HG03039 (cell line): ENCODE measurements at regions not wholly inside any gene's neighbourhood (a gene's known extent, or its start where the extent isn't known, plus 50 kb on each side); places are given as distances from the start of the nearest gene placed in this dataset.
"Not testable (repeated sequence)": the region's sequence is repeated elsewhere in the genome, so short reads cannot be mapped to it uniquely, and the experiment has no call there.

Experiments used
- ATAC-seq: cut with Tn5 transposase; IDR thresholded peaks from one replicate; pipeline ENCODE4 v1.9.1; 2021; ENCODE audit warnings: mild to moderate bottlenecking, moderate library complexity; ENCODE audit not compliant: unreplicated experiment

DNA sequence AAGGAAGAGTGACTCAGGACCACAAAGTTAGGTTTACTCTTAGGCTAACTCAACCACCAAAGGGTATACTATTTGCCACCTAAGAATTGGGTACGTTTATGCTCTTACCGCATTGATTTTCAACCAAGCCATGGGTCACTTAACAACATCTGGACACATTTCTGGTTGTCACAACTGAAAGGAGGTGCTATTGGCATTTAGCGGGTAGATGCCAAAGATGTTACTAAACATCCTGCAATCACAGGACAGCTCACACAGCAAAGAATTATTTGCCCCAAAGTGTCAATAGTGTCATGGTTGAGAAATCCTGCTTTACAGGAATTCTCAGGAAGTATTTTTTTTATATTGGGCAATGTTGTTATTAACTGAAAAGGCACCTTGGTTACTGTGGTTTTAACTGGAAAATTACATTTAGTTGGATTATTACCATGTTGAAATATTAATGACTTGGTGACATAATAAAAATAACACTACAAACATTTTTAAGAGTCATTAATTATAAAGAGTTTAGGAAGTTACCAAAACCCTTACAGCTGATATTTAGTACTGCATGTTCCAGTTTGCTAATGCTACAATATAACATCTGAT is 185.0 kb upstream of the TMEM196 start:
- ATAC-seq = no peak

- ATAC-seq = no peak
Measured at GRCh38 chr7:19957664-19958063, 184.2 kb upstream of the TMEM196 start.

DNA sequence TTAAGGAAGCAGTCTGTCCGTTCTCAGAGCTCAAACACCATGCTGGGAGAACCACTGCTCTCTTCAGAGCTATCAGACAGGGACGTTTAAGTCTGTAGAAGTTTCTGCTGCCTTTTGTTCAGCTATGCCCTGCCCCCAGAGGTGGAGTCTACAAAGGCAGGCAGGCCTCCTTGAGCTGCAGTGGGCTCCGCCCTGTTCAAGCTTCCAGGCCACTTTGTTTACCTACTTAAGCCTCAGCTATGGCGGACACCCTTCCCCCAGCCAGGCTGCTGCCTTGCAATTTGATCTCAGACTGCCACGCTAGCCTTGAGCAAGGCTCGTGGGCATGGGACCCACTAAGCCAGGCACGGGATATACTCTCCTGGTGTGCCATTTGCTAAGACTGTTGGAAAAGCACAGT is 180.7 kb upstream of the TMEM196 start:
- not testable (repeated sequence) for ATAC-seq

DNA sequence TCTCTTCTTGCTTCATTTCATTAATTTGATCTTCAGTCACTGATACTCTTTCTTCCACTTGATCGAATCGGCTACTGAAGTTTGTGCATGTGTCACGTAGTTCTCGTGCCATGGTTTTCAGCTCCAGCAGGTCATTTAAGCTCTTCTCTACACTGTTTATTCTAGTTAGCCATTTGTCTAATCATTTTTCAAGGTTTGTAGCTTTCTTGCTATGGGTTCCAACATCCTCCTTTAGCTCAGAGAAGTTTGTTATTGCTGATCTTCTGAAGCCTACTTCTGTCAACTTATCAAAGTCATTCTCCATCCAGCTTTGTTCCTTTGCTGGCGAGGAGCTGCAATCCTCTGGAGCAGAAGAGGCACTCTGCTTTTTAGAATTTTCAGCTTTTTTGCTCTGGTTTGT is 180.0 kb upstream of the TMEM196 start:
- ATAC-seq = not testable (repeated sequence)

- no peak for ATAC-seq
Measured at GRCh38 chr7:19948160-19948559, 174.7 kb upstream of the TMEM196 start.

DNA sequence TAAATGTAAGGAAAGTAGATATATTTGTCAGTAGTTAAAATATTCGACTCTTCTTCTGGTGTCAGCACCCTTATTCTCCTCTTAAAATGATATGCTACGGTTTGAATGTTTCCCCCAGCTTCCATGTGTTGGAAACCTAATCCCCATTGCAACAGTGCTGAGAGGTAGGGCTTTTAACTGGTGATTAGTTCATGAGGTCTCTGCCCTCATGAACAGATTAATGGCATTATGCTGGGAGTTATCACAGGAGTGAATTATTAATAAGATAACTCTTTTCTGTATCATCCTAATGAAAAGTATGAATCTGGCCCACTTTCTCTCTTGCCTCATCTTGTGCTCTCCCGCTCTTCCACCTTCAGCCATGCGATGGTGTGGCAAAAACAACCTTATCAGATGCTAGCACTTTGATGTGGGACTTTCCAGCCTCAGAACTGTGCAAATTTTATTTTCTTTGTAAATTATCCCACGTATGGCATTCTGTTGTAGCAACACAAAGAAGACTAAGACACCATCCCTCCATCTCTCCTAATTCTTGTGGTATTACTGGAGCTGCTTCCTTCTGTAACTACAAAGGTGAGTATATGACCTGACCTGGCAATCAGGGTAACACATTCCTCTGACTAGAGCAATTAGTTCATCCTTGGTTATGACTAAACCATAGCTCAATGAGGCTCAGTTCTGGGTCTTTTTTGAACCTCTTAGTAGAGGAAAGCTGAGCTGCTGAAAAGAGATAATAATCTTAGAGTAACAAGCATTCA is 171.1 kb upstream of the TMEM196 start:
- ATAC-seq = no peak

GRCh38 chr7:19939746-19940145 is 166.3 kb upstream of the TMEM196 start:
- no peak for ATAC-seq

DNA sequence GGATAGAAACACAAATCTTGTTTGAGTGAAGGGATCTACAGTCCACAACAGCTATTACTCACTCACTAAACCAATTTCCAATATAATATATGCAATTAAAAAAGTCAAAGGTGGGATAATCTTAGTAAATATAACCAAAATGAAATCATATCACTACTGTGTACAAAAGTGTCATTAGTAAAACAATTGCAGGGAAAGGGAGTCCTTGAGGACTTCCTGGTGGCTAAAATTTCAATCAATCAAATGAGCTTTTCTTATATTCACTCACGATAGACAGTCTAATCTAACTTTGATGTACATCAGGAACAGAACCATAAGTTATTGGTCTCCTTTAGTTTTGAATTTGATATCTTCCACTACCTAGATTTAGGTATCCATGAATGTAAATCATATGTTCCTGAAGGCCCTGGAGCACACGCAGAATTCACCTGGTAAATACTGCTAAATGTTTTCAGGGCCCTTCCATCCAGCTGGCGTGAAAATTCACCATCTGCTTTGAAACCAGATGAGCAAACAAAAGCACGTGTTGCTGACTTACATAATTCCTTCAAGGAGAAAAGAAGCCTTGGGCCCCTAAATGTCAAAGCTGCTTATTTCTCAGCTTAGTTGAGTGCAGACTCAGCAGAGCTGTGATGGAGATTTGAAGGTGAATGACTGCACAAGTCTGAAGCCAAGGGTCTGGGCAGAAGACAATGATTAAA is 159.3 kb upstream of the TMEM196 start:
- no peak for ATAC-seq

- no peak for ATAC-seq
Measured at GRCh38 chr7:19930851-19931250, 157.4 kb upstream of the TMEM196 start.

DNA sequence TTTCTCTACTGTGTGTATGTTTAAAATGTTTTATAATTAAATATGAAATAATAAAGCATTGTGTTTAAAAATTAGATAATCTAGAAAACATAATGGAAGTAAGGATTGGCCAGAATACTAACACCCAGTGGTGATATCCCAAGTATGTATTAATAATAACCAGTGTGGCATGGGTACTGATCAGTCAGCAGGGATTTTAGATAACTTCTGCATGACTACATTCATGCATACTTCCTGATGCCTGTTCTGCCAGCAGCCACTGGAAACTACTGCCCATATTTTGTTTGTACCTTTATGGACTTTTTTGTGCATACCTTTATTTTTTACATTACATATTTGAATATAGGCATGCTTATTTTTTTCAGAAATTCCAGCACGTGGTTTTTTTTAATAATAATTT is 156.6 kb upstream of the TMEM196 start:
- ATAC-seq = no peak

DNA sequence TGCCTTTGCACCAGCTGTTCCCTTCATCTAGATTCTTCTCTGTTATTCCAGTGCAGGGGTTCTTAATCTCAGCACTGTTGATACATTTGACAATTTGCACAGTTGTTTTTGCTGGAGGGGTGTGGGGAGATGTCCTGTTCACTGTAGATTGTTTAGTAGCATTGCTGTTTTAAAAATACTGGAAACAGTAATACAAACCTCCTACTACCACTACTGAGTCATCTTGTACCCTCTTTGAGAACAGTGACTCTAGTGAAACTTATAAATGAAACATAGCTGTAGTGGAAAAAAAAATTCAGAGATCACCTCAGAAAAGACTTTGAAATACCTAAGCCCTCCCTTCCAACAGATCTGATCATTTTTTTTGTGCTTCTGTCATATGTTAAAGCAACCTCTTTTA is 154.8 kb upstream of the TMEM196 start:
- ATAC-seq = peak; percentile 93

GRCh38 chr7:19920705-19921104 is 147.3 kb upstream of the TMEM196 start:
- no peak for ATAC-seq

GRCh38 chr7:19920166-19920565 is 146.7 kb upstream of the TMEM196 start:
- ATAC-seq = no peak

- no peak for ATAC-seq
Measured at GRCh38 chr7:19919261-19920095, 146.1 kb upstream of the TMEM196 start.

DNA sequence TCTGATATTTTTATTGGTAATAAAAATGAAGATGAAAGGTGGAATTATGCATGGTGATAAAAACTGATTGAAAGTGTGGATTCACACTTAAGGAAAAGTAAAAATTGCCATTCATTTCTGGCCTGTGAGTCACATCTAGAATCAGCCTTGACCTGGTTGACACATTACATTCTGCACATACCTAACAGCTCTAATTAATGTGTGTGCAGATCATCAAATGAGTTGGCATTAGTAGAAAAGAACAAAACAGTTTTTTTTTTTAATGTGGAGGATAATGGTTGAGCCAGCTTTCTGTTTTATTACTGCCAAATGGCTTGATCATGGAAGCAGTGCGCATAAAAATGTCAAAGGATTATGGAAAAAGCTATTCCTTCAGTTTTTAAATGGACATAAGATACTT is 142.6 kb upstream of the TMEM196 start:
- ATAC-seq = no peak

GRCh38 chr7:19915596-19915995 is 142.2 kb upstream of the TMEM196 start:
- no peak for ATAC-seq

GRCh38 chr7:19914866-19915265 is 141.4 kb upstream of the TMEM196 start:
- no peak for ATAC-seq

- ATAC-seq = no peak
Measured at GRCh38 chr7:19900118-19900517, 126.7 kb upstream of the TMEM196 start.

DNA sequence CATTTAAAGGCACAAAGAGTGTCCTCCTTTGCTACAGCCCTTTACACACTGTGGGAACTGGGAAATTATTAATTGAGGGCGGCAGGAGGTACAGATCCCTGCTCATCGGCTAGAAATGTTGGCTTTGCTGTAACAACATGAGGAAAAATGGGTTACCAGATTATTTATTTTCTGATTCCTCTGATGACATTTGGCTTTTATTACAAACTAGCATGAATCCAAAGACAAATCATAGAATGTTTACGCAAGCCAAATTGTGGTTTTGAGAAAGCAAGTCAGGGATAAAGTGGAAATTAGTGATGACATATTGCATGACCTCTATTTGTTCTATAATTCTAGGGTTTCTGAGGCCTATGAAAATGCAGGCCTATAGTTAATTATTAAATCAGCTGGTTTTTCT is 126.1 kb upstream of the TMEM196 start:
- no peak for ATAC-seq

DNA sequence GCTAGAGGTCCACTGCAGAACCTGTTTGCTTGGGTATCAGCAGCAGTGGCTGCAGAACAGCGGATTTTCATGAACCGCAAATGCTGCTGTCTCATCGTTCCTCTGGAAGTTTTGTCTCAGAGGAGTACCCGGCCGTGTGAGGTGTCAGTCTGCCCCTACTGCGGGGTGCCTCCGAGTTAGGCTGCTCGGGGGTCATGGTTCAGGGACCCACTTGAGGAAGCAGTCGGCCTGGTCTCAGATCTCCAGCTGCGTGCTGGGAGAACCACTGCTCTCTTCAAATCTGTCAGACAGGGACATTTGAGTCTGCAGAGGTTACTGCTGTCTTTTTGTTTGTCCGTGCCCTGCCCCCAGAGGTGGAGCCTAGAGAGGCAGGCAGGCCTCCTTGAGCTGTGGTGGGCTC is 109.5 kb upstream of the TMEM196 start:
- not testable (repeated sequence) for ATAC-seq

- ATAC-seq = no peak
Measured at GRCh38 chr7:19872094-19872493, 98.7 kb upstream of the TMEM196 start.
